ENCODE measurements at regions not wholly inside any gene's neighbourhood (a gene's known extent, or its start where the extent isn't known, plus 50 kb on each side); places are given as distances from the start of the nearest gene placed in this dataset.

GRCh38 chr2:220628252-220628651, 943.9 kb downstream of the EPHA4 start:
- no peak overlapping the region for H4K8ac ChIP-seq (replicated peaks; ENCODE audit: insufficient read length, low read depth, low read length)
- H2BK12ac ChIP-seq (ENCODE audit: insufficient read length, low read depth, low read length) = no peak overlapping the region
- H2AFZ ChIP-seq (ENCODE audit: low read length) = no peak overlapping the region
- no peaks in the 10 kb centered on the region for H3K27me3 ChIP-seq (ENCODE audit: insufficient read depth, low read length)
- no peak overlapping the region for H3K23ac ChIP-seq (ENCODE audit: insufficient read length, low read depth, low read length)
- H3K4me1 Mint-ChIP-seq = no peaks in the 10 kb centered on the region
- no peak overlapping the region for H2BK15ac ChIP-seq (ENCODE audit: low read depth, low read length)
- H3K18ac ChIP-seq (ENCODE audit: insufficient read length, low read depth, low read length) = no peak overlapping the region
- no peak overlapping the region for H3K56ac ChIP-seq (ENCODE audit: insufficient read length, low read depth, low read length)
- no peak overlapping the region for H3K27ac Mint-ChIP-seq
- no peaks in the 10 kb centered on the region for H3K4me1 ChIP-seq (ENCODE audit: insufficient read depth, low read length)
- no peak for TF ChIP-seq CTCF (conservative IDR thresholded peaks at IDR 0.05)
- H3K4me2 ChIP-seq (ENCODE audit: insufficient read depth, insufficient read length, low read length) = no peak overlapping the region
- no peaks in the 10 kb centered on the region for H3K36me3 Mint-ChIP-seq (ENCODE audit: insufficient read depth in 1 of 3, low read depth in 3 of 3)
- no peak overlapping the region for H3K4ac ChIP-seq (ENCODE audit: low read depth, low read length)
- no peak overlapping the region for H3K27ac ChIP-seq (ENCODE audit: insufficient read length, low read depth, low read length)
- H4K91ac ChIP-seq (ENCODE audit: insufficient read length, low read depth, low read length) = no peak overlapping the region
- DNase-seq = no peak
- no peaks in the 10 kb centered on the region for H3K79me2 ChIP-seq (ENCODE audit: insufficient read depth, low read length)
- no peak overlapping the region for H2AK5ac ChIP-seq (ENCODE audit: insufficient read length, low read length)
- no peaks in the 10 kb centered on the region for H3K9me3 Mint-ChIP-seq
- no peak overlapping the region for H2BK20ac ChIP-seq (ENCODE audit: low read depth, low read length, poor library complexity, severe bottlenecking)
- no peaks in the 10 kb centered on the region for H3K27me3 Mint-ChIP-seq (ENCODE audit: low read depth)
- H3K23me2 ChIP-seq (ENCODE audit: insufficient read length, low read depth, low read length, poor library complexity, severe bottlenecking) = no peaks in the 10 kb centered on the region
- no peaks in the 10 kb centered on the region for H4K20me1 ChIP-seq (ENCODE audit: control insufficient read depth, insufficient read depth, insufficient read length)
- H3K14ac ChIP-seq (ENCODE audit: insufficient read depth, low read length) = no peak overlapping the region
- no peak overlapping the region for H2BK120ac ChIP-seq (ENCODE audit: low read depth, low read length, poor library complexity, severe bottlenecking)
- H4K5ac ChIP-seq (ENCODE audit: insufficient read length, low read depth, low read length) = no peak overlapping the region
- no peak overlapping the region for H3K9ac ChIP-seq (ENCODE audit: extremely low read depth, insufficient read length, low read length)
- no peak overlapping the region for H2BK5ac ChIP-seq (ENCODE audit: insufficient read length, low read length)
- no peak overlapping the region for H3K4me3 Mint-ChIP-seq
- H3K79me1 ChIP-seq (ENCODE audit: insufficient read depth, low read depth, low read length, poor library complexity, severe bottlenecking) = no peaks in the 10 kb centered on the region
- H3T11ph ChIP-seq (ENCODE audit: low read length) = no peak overlapping the region
- H3K9me3 ChIP-seq (ENCODE audit: control insufficient read depth, low read depth, low read length) = no peaks in the 10 kb centered on the region
